ENCODE measurements at regions not wholly inside any gene's neighbourhood (a gene's known extent, or its start where the extent isn't known, plus 50 kb on each side); places are given as distances from the start of the nearest gene placed in this dataset.

GRCh38 chr3:182524711-182525401, 268.4 kb upstream of the ATP11B start:
- no peak for DNase-seq

- DNase-seq: no peak
Observed at GRCh38 chr3:182525766-182526374, 267.4 kb upstream of the ATP11B start.

GRCh38 chr3:182527745-182528144, 265.6 kb upstream of the ATP11B start:
- DNase-seq: no peak

GRCh38 chr3:182530316-182530715, 263.0 kb upstream of the ATP11B start:
- no peak for DNase-seq

- no peak for DNase-seq
Observed at GRCh38 chr3:182533394-182533793, 259.9 kb upstream of the ATP11B start.

- DNase-seq: no peak
Observed at GRCh38 chr3:182544542-182544941, 248.8 kb upstream of the ATP11B start.

- DNase-seq: no peak
Observed at GRCh38 chr3:182562274-182562673, 231.0 kb upstream of the ATP11B start.

GRCh38 chr3:182565916-182566796, 227.1 kb upstream of the ATP11B start:
- DNase-seq: no peak

- DNase-seq: no peak
Observed at GRCh38 chr3:182567700-182568099, 225.6 kb upstream of the ATP11B start.

GRCh38 chr3:182568261-182568660, 225.0 kb upstream of the ATP11B start:
- no peak for DNase-seq

- DNase-seq: no peak
Observed at GRCh38 chr3:182568876-182569275, 224.4 kb upstream of the ATP11B start.

- no peak for DNase-seq
Observed at GRCh38 chr3:182570946-182571594, 222.2 kb upstream of the ATP11B start.

GRCh38 chr3:182575941-182576340, 217.4 kb upstream of the ATP11B start:
- no peak for DNase-seq

- DNase-seq: no peak
Observed at GRCh38 chr3:182583545-182583944, 209.8 kb upstream of the ATP11B start.

- no peak for DNase-seq
Observed at GRCh38 chr3:182585532-182586150, 207.7 kb upstream of the ATP11B start.

GRCh38 chr3:182592747-182593146, 200.6 kb upstream of the ATP11B start:
- DNase-seq: no peak

GRCh38 chr3:182596676-182597410, 196.5 kb upstream of the ATP11B start:
- DNase-seq: no peak

GRCh38 chr3:182597621-182598041, 195.7 kb upstream of the ATP11B start:
- DNase-seq: no peak

GRCh38 chr3:182601597-182601996, 191.7 kb upstream of the ATP11B start:
- DNase-seq: no peak

- no peak for DNase-seq
Observed at GRCh38 chr3:182603501-182603900, 189.8 kb upstream of the ATP11B start.

- DNase-seq: no peak
Observed at GRCh38 chr3:182605882-182606611, 187.3 kb upstream of the ATP11B start.
